Activated T-helper 1 cell treated with anti-CD3 and anti-CD28 coated beads, Interleukin-12 subunit alpha, Interleukin-12 subunit beta, Interleukin-2, Interleukin-4 antibody, amounts not matched to agents 30 ng/mL and 10 ng/mL and 1 ng/mL, durations not matched to agents 14 hours and 24 hours and 36 hours (primary cell): ENCODE measurements at regions not wholly inside any gene's neighbourhood (a gene's known extent, or its start where the extent isn't known, plus 50 kb on each side); places are given as distances from the start of the nearest gene placed in this dataset.
"Not testable (repeated sequence)": the region's sequence is repeated elsewhere in the genome, so short reads cannot be mapped to it uniquely, and the experiment has no call there.

Experiments
- DNase-seq: peaks from one replicate; pipeline ENCODE4 v3.0.0; 2021; ENCODE audit warnings: low spot score
- H3K27ac Mint-ChIP-seq: one replicate; pipeline ENCODE4 v1.8.0; 2021; ENCODE audit warnings: mild to moderate bottlenecking, mixed read lengths
- H3K27me3 Mint-ChIP-seq: one replicate; pipeline ENCODE4 v1.8.0; 2022; ENCODE audit warnings: mild to moderate bottlenecking, moderate library complexity, mixed read lengths; ENCODE audit not compliant: insufficient read depth
- H3K36me3 Mint-ChIP-seq: one replicate; pipeline ENCODE4 v1.8.0; 2021; ENCODE audit warnings: low read depth, mixed read lengths
- H3K4me1 Mint-ChIP-seq: one replicate; pipeline ENCODE4 v1.8.0; 2021; ENCODE audit warnings: low read depth, mixed read lengths
- H3K4me3 Mint-ChIP-seq: one replicate; pipeline ENCODE4 v1.8.0; 2021; ENCODE audit warnings: mild to moderate bottlenecking, moderate library complexity, mixed read lengths
- H3K9me3 Mint-ChIP-seq: one replicate; pipeline ENCODE4 v1.8.0; 2021; ENCODE audit warnings: mixed read lengths
- intact Hi-C: fragments of 100-400 bp; cut with micrococcal nuclease; formaldehyde crosslinking; loops from one replicate; pipeline ENCODE4 v1.15.1; 2024

DNA sequence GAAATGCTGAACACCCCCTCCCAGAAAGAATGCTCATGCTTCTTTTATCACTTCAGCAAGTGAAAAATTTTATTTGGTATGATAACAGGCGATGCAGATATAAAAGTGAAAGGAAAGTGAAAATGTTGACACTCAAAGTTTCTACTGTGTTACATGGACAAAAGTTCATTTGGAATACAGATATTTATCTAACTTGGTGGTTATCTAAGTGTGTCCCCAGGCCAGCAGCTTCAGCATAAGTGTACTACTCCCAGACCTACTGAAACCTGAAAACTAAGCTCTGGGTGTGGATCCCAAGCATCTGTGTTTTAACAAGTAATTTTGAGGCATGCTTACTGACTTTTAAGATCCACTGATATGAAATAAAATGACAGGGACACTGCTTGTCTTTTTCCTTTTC lies 157.1 kb upstream of the BCHE start:
- H3K4me3 Mint-ChIP-seq, result no peak overlapping the region
- peaks cover 4% of the 10 kb centered on the region for H3K9me3 Mint-ChIP-seq
- H3K4me1 Mint-ChIP-seq, result no peaks in the 10 kb centered on the region
- intact Hi-C loops, result no loop called here
- H3K27ac Mint-ChIP-seq, result no peak overlapping the region
- no peak for DNase-seq
- H3K27me3 Mint-ChIP-seq, result no peaks in the 10 kb centered on the region
- no peaks in the 10 kb centered on the region for H3K36me3 Mint-ChIP-seq

DNA sequence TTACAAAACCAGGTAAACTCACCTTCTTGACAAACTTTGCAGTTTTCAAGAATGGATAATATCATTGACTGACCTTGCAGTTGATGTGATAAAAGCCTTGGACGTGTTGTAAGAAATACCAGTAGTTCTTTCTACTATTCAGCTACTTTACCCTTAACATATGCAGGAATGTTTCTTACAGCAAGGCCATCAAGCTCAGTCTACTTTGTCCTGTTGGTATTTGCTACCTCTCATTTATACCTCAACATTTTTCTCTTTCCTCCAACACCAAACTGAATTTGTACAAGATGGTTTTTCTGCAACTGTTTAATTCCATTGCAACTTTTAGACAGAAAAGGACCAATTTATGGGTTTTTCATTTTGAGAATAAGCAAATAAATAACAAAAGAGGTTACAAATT lies 147.4 kb upstream of the BCHE start:
- Mint-ChIP-seq H3K36me3 (no peaks in the 10 kb centered on the region), H3K4me3 (no peak overlapping the region), H3K9me3 (no peaks in the 10 kb centered on the region), H3K27me3 (no peaks in the 10 kb centered on the region), H3K4me1 (no peaks in the 10 kb centered on the region), H3K27ac (no peak overlapping the region)
- intact Hi-C loops, result no loop called here
- DNase-seq, result no peak

DNA sequence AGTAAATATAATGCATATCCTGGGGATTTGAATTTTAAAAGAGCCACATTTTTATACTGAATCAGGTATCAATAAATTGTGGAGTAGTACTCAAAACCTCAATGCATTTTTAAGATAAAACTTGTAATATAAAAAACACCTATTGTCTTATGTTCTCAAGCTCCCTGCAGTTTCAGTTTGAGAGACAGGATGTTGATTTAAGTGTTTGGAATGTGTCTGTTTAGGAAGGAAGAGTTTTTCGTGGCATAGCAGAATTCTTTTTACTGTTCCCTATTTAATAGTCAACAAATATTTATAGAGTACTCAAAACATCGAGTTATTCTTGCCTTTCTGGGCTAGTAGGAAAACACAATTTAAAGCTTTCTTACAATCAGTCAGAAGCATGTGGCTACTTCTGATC lies 146.1 kb upstream of the BCHE start:
- peaks cover 6% of the 10 kb centered on the region for H3K9me3 Mint-ChIP-seq
- H3K27me3 Mint-ChIP-seq, result no peaks in the 10 kb centered on the region
- no peak overlapping the region for H3K27ac Mint-ChIP-seq
- no peak overlapping the region for H3K4me3 Mint-ChIP-seq
- intact Hi-C loops, result no loop called here
- no peak for DNase-seq
- no peaks in the 10 kb centered on the region for H3K4me1 Mint-ChIP-seq
- H3K36me3 Mint-ChIP-seq, result no peaks in the 10 kb centered on the region

DNA sequence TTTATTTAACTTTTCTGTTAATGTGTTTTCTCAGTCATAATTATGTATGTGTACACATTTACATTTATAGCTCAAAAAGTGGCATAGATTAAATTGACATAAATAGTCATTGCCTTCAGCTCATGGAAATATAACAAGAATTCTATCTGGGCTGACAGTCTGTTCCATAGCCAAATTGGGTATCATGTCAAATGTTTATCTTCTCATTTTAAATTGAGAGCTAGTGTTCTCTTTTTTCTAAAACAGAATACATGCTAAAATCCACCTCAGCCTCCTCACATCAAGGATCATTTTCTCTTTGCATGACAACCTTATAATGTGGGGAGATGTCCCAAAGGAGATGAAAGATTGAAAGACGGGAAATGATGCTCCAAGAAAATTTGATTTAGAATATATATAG lies 144.1 kb upstream of the BCHE start:
- H3K36me3 Mint-ChIP-seq, result no peaks in the 10 kb centered on the region
- H3K4me1 Mint-ChIP-seq, result no peaks in the 10 kb centered on the region
- no peak for DNase-seq
- intact Hi-C loops, result no loop called here
- no peaks in the 10 kb centered on the region for H3K27me3 Mint-ChIP-seq
- H3K4me3 Mint-ChIP-seq, result no peak overlapping the region
- no peak overlapping the region for H3K27ac Mint-ChIP-seq
- peaks cover 11% of the 10 kb centered on the region for H3K9me3 Mint-ChIP-seq

DNA sequence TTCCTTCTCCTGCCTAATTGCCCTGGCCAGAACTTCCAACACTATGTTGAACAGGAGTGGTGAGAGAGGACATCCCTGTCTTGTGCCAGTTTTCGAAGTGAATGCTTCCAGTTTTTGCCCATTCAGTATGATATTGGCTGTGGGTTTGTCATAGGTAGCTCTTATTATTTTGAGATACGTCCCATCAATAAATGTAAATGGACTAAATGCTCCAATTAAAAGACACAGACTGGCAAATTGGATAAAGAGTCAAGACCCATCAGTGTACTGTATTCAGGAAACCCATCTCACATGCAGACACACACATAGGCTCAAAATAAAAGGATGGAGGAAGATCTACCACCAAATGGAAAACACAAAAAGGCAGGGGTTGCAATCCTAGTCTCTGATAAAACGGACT lies 123.6 kb upstream of the BCHE start:
- H3K4me1 Mint-ChIP-seq, DNase-seq, H3K27me3 Mint-ChIP-seq, H3K4me3 Mint-ChIP-seq, H3K9me3 Mint-ChIP-seq, H3K36me3 Mint-ChIP-seq, H3K27ac Mint-ChIP-seq, intact Hi-C loops: not testable (repeated sequence)

DNA sequence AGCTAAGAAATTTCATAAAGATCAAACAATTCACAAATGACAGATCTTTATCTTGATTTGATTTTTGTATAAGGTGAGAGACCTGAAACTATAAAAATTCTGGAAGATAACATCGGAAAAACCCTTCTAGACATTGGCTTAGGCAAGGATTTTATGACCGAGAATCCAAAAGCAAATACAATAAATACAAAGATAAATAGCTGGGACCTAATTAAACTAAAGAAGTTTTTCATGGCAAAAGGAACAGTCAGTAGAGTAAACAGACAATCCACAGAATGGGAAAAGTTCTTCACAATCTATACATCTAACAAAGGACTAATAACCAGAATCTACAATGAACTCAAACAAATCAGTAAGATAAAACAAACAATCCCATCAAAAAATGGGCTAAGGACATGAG lies 116.9 kb upstream of the BCHE start:
- no peak for DNase-seq
- H3K27me3 Mint-ChIP-seq, result no peaks in the 10 kb centered on the region
- H3K4me1 Mint-ChIP-seq, result no peaks in the 10 kb centered on the region
- H3K36me3 Mint-ChIP-seq, result no peaks in the 10 kb centered on the region
- no peak overlapping the region for H3K4me3 Mint-ChIP-seq
- H3K9me3 Mint-ChIP-seq, result peaks cover 9% of the 10 kb centered on the region
- intact Hi-C loops, result no loop called here
- H3K27ac Mint-ChIP-seq, result no peak overlapping the region

DNA sequence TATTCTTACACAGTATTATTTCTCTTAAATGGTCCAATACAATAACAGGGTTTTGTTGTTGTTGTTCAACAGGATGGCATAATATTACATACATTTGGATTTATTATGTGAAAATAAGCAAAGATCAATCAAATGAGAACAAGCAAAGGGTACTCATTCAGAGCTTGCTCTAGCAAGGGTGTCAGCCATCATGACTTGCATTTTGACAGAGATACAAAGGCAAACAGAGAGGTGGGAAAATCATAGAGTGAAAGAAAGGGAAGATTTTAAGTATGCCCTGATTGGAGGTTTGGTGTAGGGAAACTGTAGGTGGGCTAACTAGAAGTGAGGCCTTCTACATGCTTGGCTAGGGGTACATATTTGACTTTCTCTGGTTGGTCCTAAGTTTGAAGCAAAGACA lies 109.1 kb upstream of the BCHE start:
- Mint-ChIP-seq H3K27me3 (no peaks in the 10 kb centered on the region), H3K4me1 (no peaks in the 10 kb centered on the region), H3K36me3 (no peaks in the 10 kb centered on the region), H3K4me3 (no peak overlapping the region), H3K9me3 (no peaks in the 10 kb centered on the region), H3K27ac (no peak overlapping the region)
- intact Hi-C loops, result no loop called here
- no peak for DNase-seq

DNA sequence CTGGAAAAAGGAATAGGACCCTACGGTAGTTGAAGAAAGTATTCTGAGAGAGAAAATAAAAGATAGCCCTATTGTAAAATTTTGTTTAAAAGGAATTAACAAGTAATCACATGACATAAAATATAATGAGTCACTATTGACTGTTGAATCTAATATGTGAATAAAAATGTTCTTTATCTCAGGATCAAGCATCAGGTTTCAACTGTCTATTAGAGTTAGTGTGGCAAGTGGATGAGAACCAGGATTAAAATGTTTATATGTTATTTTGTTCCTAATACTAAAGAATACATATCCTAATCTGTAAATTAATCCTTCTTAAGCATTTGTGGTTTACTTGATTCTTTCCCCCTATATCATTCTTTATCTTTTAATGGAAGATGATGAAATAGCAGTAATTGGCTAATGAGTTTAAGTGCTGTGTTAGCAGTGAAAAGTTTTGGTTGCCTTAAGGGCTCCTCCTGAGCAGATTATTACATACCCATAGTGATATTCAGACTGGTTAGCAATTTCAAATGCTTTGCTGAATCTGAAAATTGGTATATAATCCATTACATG lies 101.8 kb upstream of the BCHE start:
- Mint-ChIP-seq H3K36me3 (no peaks in the 10 kb centered on the region), H3K9me3 (peaks cover 19% of the 10 kb centered on the region), H3K27ac (no peak overlapping the region), H3K4me3 (no peak overlapping the region), H3K4me1 (no peaks in the 10 kb centered on the region), H3K27me3 (no peaks in the 10 kb centered on the region)
- DNase-seq, result no peak
- intact Hi-C loops, result no loop called here

DNA sequence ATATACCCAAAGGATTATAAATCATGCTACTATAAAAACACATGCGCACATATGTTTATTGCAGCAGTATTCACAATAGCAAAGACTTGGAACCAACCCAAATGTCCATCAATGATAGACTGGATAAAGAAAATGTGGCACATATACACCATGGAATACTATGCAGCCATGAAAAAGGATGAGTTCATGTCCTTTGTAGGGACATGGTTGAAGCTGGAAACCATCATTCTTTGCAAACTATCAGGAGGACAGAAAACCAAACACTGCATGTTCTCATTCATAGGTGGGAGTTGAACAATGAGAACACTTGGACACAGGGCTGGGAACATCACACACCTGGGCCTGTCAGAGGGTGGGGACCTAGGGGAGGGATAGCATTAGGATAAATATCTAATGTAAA lies 98.9 kb upstream of the BCHE start:
- DNase-seq, H3K4me1 Mint-ChIP-seq, intact Hi-C loops, H3K4me3 Mint-ChIP-seq, H3K36me3 Mint-ChIP-seq, H3K27ac Mint-ChIP-seq, H3K27me3 Mint-ChIP-seq: not testable (repeated sequence)
- H3K9me3 Mint-ChIP-seq, result peaks cover 30% of the 10 kb centered on the region

DNA sequence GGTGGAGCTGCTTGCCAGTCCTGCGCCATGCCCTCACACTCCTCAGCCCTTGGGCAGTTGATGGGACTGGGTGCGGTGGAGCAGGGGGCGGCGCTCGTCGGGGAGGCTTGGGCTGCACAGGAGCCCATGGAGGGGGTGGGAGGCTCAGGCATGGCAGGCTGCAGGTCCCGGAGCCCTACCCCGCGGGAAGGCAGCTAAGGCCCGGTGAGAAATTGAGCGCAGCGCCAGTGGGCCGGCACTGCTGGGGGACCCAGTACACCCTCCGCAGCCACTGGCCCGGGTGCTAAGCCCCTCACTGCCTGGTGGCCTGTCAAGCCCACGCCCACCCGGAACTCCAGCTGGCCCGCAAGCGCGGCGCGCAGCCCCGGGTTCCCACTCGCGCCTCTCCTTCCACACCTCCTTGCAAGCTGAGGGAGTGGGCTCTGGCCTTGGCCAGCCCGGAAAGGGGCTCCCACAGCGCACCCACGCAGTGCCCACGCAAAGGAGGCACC lies 87.1 kb upstream of the BCHE start:
- H3K27ac Mint-ChIP-seq, H3K4me1 Mint-ChIP-seq, H3K36me3 Mint-ChIP-seq, H3K4me3 Mint-ChIP-seq, intact Hi-C loops, DNase-seq, H3K27me3 Mint-ChIP-seq: not testable (repeated sequence)
- peaks cover 10% of the 10 kb centered on the region for H3K9me3 Mint-ChIP-seq

DNA sequence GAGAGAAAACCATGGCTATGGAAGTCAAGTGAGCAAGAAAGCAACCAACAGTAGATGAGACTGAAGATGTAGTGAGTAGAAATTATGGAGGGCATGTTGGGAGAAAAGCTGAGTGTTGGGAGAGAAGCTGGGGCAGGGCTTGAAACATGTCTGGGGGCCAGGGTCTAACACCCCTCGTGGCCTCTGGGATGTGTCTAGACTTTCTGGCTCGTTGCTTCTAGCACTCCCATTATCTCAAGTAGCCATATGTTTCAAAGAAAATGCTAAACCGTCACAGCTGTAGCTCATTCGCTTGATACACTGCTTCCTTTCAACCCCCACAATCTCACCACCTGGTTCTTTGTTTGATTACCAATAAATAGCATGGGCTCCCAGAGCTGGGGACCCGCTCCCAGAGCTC lies 83.8 kb upstream of the BCHE start:
- DNase-seq, result no peak
- Mint-ChIP-seq H3K4me3 (no peak overlapping the region), H3K9me3 (peaks cover 20% of the 10 kb centered on the region), H3K36me3 (no peaks in the 10 kb centered on the region), H3K27ac (no peak overlapping the region), H3K27me3 (no peaks in the 10 kb centered on the region), H3K4me1 (no peaks in the 10 kb centered on the region)
- intact Hi-C loops, result no loop called here

DNA sequence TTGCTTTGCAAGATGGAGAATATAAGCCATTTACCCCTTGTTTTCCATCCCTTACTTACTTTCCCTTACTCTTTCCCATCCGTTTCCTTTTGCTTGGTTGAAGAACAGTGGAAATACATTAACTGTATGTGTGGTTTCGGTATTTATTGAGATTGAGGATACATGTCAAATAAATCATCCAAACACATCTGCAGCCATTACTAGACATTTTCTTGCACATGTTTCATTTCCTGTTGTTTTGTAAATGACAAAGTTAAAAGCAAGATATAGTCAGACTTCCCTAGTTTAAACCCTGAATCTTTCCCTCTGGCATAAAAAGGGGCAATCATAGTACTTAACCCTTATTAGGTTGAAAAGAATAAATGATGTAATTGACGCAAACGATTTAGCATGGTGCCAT lies 82.1 kb upstream of the BCHE start:
- H3K9me3 Mint-ChIP-seq, result peaks cover 20% of the 10 kb centered on the region
- no peak overlapping the region for H3K4me3 Mint-ChIP-seq
- H3K4me1 Mint-ChIP-seq, result no peaks in the 10 kb centered on the region
- intact Hi-C loops, result no loop called here
- no peak for DNase-seq
- no peaks in the 10 kb centered on the region for H3K27me3 Mint-ChIP-seq
- no peaks in the 10 kb centered on the region for H3K36me3 Mint-ChIP-seq
- H3K27ac Mint-ChIP-seq, result no peak overlapping the region

DNA sequence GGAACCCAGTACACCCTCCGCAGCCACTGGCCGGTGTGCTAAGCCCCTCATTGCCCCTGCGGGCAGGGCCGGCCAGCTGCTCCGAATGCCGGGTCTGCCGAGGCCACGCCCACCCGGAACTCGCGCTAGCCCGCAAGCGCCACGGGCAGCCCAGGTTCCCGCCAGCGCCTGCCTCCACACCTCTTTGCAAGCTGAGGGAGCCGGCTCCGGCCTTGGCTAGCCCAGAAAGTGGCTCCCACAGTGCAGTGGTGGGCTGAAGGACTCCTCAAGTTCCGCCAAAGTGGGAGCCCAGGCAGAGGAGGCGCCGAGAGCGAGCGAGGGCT lies 81.4 kb upstream of the BCHE start:
- H3K36me3 Mint-ChIP-seq, result no peaks in the 10 kb centered on the region
- H3K9me3 Mint-ChIP-seq, result peaks cover 20% of the 10 kb centered on the region
- no peaks in the 10 kb centered on the region for H3K27me3 Mint-ChIP-seq
- no peak overlapping the region for H3K27ac Mint-ChIP-seq
- DNase-seq, result no peak
- H3K4me1 Mint-ChIP-seq, result no peaks in the 10 kb centered on the region
- intact Hi-C loops, result no loop called here
- H3K4me3 Mint-ChIP-seq, result no peak overlapping the region

DNA sequence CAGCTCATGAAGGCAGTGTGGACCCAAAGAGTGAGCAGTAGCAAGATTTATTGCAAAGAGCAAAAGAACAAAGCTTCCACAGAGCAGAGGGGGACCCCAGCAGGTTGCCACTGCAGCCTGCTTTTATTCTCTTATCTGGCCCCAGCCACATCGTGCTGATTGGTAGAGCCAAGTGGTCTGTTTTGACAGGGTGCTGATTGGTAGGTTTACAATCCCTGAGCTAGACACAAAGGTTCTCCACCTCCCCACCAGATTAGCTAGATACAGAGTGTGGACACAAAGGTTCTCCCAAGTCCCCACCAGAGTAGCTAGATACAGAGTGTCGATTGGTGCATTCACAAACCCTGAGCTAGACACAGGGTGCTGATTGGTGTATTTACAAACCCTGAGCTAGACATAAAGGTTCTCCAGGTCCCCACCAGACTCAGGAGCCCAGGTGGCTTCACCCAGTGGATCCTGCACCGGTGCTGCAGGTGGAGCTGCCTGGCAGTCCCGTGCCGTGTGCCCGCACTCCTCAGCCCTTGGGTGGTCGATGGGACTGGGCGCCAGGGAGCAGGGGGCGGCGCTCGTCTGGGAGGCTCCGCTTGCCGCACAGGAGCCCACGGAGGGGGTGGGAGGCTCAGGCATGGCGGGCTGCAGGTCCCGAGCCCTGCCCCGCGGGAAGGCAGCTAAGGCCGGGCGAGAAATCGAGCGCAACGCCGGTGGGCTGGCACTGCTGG lies 80.9 kb upstream of the BCHE start:
- H3K36me3 Mint-ChIP-seq, intact Hi-C loops, H3K4me1 Mint-ChIP-seq, DNase-seq, H3K27me3 Mint-ChIP-seq, H3K4me3 Mint-ChIP-seq, H3K27ac Mint-ChIP-seq: not testable (repeated sequence)
- H3K9me3 Mint-ChIP-seq, result peaks cover 17% of the 10 kb centered on the region
